HG02884 (cell line): ENCODE measurements at regions not wholly inside any gene's neighbourhood (a gene's known extent, or its start where the extent isn't known, plus 50 kb on each side); places are given as distances from the start of the nearest gene placed in this dataset.
"Not testable (repeated sequence)": the region's sequence is repeated elsewhere in the genome, so short reads cannot be mapped to it uniquely, and the experiment has no call there.

Experiments
- ATAC-seq: cut with Tn5 transposase; IDR thresholded peaks from one replicate; pipeline ENCODE4 v1.9.1; 2021; ENCODE audit warnings: mild to moderate bottlenecking, moderate library complexity; ENCODE audit not compliant: unreplicated experiment

DNA sequence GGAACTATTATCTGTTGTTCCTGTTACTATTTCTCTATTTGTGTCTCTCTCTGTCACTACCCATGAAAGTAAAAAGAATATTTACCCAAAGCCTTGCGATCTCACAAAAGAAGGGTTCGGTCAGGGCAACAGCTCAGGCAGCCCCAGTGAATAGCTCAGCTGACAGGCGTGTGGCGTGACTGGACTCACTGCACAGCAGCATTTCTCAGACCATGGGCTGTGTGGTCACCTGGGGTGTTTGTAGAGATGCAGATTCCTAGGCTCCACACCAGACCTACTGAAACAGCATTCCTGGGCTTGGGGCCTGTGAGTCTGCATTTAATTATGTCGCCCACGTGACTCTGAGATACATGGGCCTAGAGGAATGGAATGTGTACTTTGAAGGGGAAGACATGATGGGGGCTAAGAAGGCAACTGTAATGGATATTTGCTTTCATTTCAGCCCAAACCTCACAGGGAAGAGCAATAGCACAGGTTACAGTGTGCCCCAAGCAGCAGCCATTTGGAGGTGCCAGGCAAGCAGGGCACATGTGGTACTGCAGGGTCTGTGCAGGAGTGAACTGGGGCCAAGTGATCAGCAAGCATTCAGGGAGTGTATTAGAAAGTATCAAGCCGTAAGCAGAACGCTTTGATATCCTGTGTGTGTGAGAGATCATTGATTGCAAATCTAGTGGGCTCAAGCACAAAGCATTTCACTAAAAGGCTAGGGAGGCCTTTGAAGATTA is 90.4 kb upstream of the RBMS1 start:
- ATAC-seq: no peak

DNA sequence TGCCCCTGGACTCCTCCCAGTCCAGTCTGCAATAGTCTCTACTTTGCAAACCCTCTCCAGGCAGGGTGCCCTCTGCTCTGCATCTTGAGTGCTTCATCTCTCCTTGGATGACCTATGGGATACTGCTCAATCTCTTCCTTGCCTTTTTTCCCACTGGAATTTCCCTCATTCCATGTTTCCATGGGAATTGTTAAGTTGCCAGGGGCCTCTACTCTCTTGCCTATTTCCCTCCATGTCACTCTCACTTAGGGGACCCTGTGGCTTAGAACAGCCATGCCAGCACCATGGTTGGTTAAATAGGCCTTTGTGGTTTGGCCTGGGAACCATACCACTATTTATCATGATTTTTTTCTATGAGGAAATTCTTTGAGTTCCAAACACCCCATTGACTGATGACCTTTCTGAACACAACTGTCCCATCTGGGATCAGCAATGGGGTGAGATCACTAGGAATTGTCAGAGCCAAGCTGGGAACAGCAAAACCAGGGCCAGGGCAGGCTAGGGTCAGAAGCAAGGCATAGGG is 91.4 kb upstream of the RBMS1 start:
- no peak for ATAC-seq

DNA sequence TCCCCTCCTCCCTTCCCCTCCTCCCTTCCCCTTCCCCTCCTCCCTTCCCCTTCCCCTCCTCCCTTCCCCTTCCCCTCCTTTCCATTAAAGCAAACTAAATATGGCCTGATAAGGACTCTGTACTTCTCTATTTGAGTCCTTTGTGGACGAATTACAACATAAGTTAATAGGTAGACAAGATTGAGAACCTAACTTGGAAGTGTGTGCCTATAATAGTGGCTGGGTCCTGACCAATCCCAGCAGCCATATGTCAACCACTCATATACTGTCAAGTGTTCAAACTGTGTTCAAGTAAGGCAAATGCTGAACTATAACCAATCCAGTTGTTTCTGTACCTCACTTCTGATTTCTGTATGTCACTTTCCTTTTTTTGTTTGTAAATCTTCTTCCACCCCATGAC is 97.1 kb upstream of the RBMS1 start:
- no peak for ATAC-seq

- ATAC-seq: no peak
Observed at GRCh38 chr2:160592401-160592800, 98.8 kb upstream of the RBMS1 start.

DNA sequence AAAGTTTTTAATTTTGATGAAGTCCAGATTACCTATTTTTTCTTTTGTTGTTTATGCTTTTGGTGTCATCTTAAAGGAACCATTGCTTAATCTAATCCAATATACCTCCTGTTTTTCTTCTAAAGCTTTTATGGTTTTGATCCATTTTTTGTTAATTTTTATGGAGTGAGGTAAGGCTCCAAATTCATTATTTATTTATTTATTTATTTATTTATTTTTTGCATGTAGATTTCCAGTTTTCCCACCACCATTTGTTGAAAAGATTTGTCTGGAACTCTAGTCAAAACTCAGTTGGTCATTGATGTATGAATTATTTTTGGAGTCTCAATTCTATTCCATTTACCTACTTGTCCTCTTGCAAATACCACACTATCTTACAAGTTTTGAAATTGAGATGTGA is 99.4 kb upstream of the RBMS1 start:
- no peak for ATAC-seq

GRCh38 chr2:160596441-160596840 is 102.8 kb upstream of the RBMS1 start:
- no peak for ATAC-seq

DNA sequence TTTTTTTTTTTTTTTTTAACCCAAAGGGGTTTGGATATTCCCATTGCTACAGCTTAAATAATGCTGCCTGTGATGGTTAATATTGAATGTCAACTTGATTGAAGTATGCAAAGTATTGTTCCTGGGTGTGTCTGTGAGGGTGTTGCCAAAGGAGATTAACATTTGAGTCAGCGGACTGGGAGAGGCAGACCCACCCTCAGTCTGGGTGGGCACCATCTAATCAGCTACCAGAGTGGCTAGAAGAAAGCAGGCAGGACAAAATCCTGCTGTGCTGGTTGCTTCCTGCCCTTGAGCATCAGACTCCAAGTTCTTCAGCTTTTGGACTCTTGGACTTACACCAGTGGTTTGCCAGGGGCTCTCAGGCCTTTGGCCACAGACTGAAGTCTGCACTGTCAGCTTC is 106.8 kb upstream of the RBMS1 start:
- not testable (repeated sequence) for ATAC-seq

DNA sequence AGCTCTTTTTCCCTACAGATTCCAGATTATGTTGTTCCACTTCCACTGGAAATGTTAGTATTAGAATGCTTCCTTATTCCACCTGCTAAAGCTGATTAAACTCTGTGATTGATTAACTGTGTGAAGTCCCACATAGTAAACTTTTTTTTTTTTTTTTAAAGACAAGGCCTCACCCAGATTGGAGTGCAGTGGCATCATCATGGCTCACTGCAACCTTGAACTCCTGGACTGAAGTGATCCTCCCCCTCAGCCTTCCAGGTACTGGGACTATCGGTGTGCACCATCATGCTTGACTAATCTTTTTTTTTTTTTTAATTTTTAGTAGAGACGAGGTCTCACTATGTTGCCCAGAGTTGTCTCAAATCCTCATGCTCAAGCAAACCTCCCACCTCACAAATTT is 108.5 kb upstream of the RBMS1 start:
- ATAC-seq: no peak

DNA sequence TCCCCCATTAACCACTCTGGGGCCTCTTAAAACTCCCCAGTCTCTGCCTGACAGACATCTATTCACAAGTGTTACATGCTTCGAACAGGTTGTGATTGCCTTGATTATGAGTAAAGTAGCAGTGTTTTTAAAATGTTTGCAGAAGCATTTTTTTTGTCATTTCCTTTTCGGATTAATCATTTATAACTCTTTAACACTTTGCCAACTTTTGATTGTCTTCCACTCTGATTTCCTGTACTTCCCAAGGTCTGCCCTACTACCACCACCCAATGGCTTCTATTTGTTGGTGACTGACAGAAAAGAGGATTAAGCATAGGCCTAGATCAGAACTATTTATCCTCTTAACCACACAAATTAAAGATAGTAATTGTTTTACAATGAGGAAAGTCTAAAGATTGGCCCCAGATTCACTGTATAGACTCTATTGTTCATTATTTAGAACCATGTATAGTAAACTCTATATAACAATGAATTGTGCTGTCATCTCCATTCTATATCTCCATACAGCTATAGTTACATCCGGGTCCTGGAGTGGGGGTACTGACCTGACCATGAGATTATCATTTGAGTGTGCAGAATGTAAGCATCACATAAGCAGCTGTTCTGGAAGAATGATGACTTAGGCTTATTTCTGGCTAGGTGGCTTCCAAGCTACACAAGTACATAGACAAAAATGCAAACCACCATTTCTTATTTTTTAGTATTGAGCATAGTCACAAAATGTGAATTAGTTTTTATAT is 110.3 kb upstream of the RBMS1 start:
- no peak for ATAC-seq

GRCh38 chr2:160606341-160606740 is 112.7 kb upstream of the RBMS1 start:
- no peak for ATAC-seq

GRCh38 chr2:160608599-160608998 is 115.0 kb upstream of the RBMS1 start:
- ATAC-seq: no peak

GRCh38 chr2:160609346-160609745 is 115.7 kb upstream of the RBMS1 start:
- no peak for ATAC-seq

- no peak for ATAC-seq
Observed at GRCh38 chr2:160610041-160610440, 116.4 kb upstream of the RBMS1 start.

DNA sequence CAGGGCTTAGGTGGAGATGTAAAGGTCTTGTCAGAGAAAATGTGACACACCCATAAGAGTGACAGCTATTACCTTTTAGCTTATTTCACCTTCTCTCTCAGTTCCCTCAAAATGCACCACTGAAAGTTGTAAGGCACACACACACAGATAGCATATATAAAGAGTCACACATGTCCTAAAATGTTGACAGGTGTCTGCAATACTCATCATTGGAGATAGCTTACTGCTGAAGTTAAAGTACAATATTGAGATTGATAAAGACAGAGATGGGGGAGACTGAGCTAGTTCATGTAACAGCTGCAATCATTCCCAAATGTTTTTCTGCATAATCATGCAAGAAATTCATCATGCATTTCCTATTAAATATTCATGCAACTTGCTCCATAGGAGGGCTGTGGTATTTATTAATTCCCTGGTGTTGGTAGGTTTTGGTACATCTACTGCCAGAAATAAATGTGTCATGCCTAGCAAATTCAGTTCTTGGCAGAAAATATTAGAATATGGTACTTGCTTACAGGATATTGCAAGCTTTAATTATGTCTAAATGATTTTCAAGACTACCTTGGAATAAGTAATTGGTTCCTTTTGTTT is 118.8 kb upstream of the RBMS1 start:
- ATAC-seq: no peak

DNA sequence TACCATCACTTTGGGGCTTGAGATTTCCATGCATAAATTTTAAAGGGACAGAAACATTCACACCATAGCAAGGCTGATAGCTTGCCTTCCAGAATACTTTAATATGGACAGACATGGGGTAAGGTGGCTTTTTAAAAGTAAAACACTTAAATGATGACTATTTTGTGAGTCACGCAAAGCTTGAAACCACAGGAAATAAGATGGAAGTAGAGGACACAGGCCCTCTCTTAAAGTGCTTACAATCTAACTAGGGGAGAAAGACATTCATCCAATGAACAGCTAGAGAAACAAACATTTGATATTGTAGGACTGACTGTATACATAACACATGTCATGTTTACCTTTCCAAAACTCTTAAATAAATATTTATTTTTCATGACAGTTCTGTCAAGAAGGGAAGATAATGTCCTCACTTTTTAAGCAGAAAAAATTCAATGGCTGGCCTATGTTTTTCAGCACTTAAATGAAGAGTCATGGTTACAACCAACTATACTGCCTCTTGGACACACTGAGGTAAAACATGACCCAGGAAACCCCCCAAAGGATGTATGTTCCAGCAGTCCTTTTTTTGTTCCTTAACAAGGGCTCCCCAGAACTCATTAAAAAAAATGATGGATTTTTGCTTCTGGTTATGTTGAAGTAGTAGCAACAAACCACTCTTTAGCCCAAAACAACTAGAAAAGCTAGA is 120.0 kb upstream of the RBMS1 start:
- no peak for ATAC-seq

DNA sequence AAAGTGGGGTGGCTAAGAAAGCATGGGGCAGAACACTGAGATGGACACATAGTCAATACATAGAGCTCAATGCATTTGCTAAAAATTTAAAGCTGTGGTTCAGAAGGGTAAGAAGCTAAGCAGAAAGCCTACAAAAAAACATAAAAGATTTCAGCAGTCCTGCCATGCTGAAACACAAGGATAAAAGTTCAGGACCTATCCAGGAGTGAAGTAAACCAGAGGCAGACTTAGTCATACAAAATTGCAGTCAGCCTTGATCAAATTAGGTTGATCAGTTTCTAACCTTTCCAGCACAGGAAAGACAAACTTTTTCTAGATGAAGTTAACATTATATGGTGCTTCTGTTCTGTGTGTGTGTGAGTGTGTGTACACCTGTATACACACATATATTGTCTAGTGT is 120.8 kb upstream of the RBMS1 start:
- ATAC-seq: no peak

GRCh38 chr2:160615706-160616105 is 122.1 kb upstream of the RBMS1 start:
- no peak for ATAC-seq

- ATAC-seq: no peak
Observed at GRCh38 chr2:160616149-160616548, 122.5 kb upstream of the RBMS1 start.

DNA sequence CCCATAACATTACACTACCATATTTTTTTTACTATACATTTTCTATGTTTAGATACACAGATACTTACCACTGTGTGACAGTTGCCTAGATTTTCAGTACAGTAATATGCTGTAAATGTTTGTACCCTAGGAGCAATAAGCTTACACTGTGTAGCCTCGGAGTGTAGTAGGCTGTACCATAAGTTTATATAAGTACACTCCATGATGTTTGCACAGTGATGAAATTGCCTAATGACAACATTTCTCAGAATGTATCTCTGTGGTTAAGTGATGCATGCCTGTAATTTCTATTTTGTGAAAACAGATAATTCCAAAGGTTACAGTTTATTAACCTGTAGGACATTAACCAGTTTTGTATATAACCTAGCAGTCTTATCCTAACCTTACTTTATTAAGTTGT is 128.1 kb upstream of the RBMS1 start:
- ATAC-seq: no peak

DNA sequence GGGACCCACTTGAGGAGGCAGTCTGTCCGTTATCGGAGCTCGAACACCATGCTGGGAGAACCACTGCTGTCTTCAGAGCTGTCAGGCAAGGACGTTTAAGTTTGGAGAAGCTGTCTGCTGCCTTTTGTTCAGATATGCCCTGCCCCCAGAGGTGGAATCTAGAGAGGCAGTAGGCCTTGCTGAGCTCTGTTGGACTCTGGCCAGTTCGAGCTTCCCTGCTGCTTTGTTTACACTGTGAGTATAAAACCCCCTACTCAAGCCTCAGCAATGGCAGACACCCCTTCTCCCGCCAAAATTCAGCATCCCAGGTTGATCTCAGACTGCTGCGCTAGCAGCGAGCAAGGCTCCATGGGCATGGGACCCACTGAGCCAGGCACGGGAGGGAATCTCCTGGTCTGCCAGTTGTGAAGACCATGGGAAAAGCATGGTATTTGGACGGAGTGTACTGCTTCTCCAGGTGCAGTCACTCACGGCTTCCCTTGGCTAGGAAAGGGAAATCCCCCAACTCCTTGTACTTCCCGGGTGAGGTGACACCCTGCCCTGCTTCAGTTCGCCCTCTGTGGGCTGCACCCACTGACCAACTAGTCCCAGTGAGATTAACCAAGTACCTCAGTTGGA is 134.5 kb upstream of the RBMS1 start:
- not testable (repeated sequence) for ATAC-seq

- no peak for ATAC-seq
Observed at GRCh38 chr2:160628811-160629210, 135.2 kb upstream of the RBMS1 start.
